ENCODE measurements at regions not wholly inside any gene's neighbourhood (a gene's known extent, or its start where the extent isn't known, plus 50 kb on each side); places are given as distances from the start of the nearest gene placed in this dataset.
"Not testable (repeated sequence)": the region's sequence is repeated elsewhere in the genome, so short reads cannot be mapped to it uniquely, and the experiment has no call there.

- ChIA-PET CTCF (interaction anchor here (1.2 to 1.3 kb wide), 2 partner anchors 9 to 20 kb away, joined by 3 to 4 read pairs; no protein-coding TSS in a partner anchor), POLR2A (no interaction called here)
- no peak for DNase-seq (ENCODE audit: extremely low spot score)
- no peak for TF ChIP-seq CTCF (IDR thresholded peaks at IDR 0.05; ENCODE audit: control extremely low read depth, extremely low read depth, low read depth, missing control alignments)
Measured at GRCh38 chr20:57772349-57772964, 62.6 kb upstream of the PMEPA1 start.

- no peak for DNase-seq (ENCODE audit: extremely low spot score)
- no peak for TF ChIP-seq CTCF (IDR thresholded peaks at IDR 0.05; ENCODE audit: control extremely low read depth, extremely low read depth, low read depth, missing control alignments)
- POLR2A ChIA-PET: no interaction called here
- CTCF ChIA-PET: no interaction called here
Measured at GRCh38 chr20:57770852-57771720, 61.3 kb upstream of the PMEPA1 start.

GRCh38 chr20:57770401-57770800 is 60.6 kb upstream of the PMEPA1 start:
- CTCF ChIA-PET; DNase-seq (ENCODE audit: extremely low spot score); POLR2A ChIA-PET: not testable (repeated sequence)

GRCh38 chr20:57769756-57770155 is 59.9 kb upstream of the PMEPA1 start:
- ChIA-PET CTCF (no interaction called here), POLR2A (no interaction called here)
- TF ChIP-seq CTCF (IDR thresholded peaks at IDR 0.05; ENCODE audit: control extremely low read depth, extremely low read depth, low read depth, missing control alignments): no peak
- no peak for DNase-seq (ENCODE audit: extremely low spot score)

- no peak for DNase-seq (ENCODE audit: extremely low spot score)
- TF ChIP-seq CTCF (IDR thresholded peaks at IDR 0.05; ENCODE audit: control extremely low read depth, extremely low read depth, low read depth, missing control alignments): no peak
- CTCF ChIA-PET: no interaction called here
Measured at GRCh38 chr20:57768519-57768918, 58.7 kb upstream of the PMEPA1 start.

GRCh38 chr20:57767441-57767840 is 57.6 kb upstream of the PMEPA1 start:
- no peak for DNase-seq (ENCODE audit: extremely low spot score)
- POLR2A ChIA-PET: no interaction called here
- TF ChIP-seq CTCF (IDR thresholded peaks at IDR 0.05; ENCODE audit: control extremely low read depth, extremely low read depth, low read depth, missing control alignments): no peak
- CTCF ChIA-PET: interaction anchor here (1.2 kb wide), 1 partner anchor 9 kb away, joined by 3 read pairs; no protein-coding TSS in a partner anchor

More at GRCh38 chr20:57768519-57768918, 58.7 kb upstream of the PMEPA1 start:
- POLR2A ChIA-PET: no interaction called here

- ChIA-PET CTCF (interaction anchor here (1.1 to 1.2 kb wide), 2 partner anchors 10 to 428 kb away, joined by 3 to 4 read pairs; no protein-coding TSS in a partner anchor), POLR2A (no interaction called here)
- no peak for TF ChIP-seq CTCF (IDR thresholded peaks at IDR 0.05; ENCODE audit: control extremely low read depth, extremely low read depth, low read depth, missing control alignments)
- DNase-seq (ENCODE audit: extremely low spot score): no peak
Measured at GRCh38 chr20:57763235-57763595, 53.4 kb upstream of the PMEPA1 start.

Data from GM10248 (cell line).